Stimulated activated naive B cell treated with anti-CD40 and anti-IgM and Interleukin-4, amounts not matched to agents 10 μg/mL and 1 μg/mL and 100 μg/mL, for 72 hours (primary cell): ENCODE measurements at regions not wholly inside any gene's neighbourhood (a gene's known extent, or its start where the extent isn't known, plus 50 kb on each side); places are given as distances from the start of the nearest gene placed in this dataset.

Source experiments
- ATAC-seq, 2 donors: fragments of 150-1000 bp; cut with Tn5 transposase; replicated peaks; 2 replicates each; pipeline ENCODE4 v1.10.0; 2021; ENCODE audit warnings: moderate library complexity in 1 of 2
- DNase-seq: peaks from one replicate; pipeline ENCODE4 v3.0.0; 2021
- H3K27ac Mint-ChIP-seq: one replicate; pipeline ENCODE4 v1.8.0; 2022; ENCODE audit warnings: mild to moderate bottlenecking, mixed read lengths
- H3K27me3 Mint-ChIP-seq, 2 donors: one replicate each; pipeline ENCODE4 v1.8.0; 2022; ENCODE audit warnings: mixed read lengths in 2 of 2
- H3K36me3 Mint-ChIP-seq, 2 donors: one replicate each; pipeline ENCODE4 v1.8.0; 2022; ENCODE audit warnings: mixed read lengths in 2 of 2, mild to moderate bottlenecking in 1 of 2
- H3K4me1 Mint-ChIP-seq, 2 donors: one replicate each; pipeline ENCODE4 v1.8.0; 2022; ENCODE audit warnings: mixed read lengths in 2 of 2, mild to moderate bottlenecking in 1 of 2
- H3K4me3 Mint-ChIP-seq, 2 donors: one replicate each; pipeline ENCODE4 v1.8.0; 2022; ENCODE audit warnings: mild to moderate bottlenecking in 2 of 2, mixed read lengths in 2 of 2, moderate library complexity in 1 of 2
- H3K9me3 Mint-ChIP-seq, 2 donors: one replicate each; pipeline ENCODE4 v1.8.0; 2022; ENCODE audit warnings: mixed read lengths in 2 of 2, mild to moderate bottlenecking in 1 of 2

DNA sequence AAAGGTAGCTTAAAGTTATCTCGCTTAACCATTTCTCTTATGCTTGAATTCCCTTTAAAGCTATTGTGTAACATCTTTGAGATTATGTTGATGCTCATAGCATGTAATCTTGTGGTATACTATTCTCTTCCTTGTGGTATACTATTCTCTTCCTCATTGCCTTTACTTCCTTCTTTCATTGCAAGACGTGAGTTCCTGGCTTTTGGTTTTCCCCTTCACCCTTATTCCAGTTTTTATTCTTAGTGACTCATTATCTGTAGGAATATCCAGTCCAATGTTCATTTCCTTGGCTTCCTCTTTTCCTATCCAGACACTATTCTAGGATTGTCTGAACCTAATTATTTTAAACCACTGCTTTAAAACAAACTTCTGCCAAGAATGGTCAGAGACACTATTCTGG lies 564.0 kb downstream of the CCER1 start:
- Mint-ChIP-seq H3K4me3 (no peak overlapping the region), H3K9me3 (peaks cover 2 to 8% of the 10 kb centered on the region in 2 donors), H3K4me1 (no peaks in the 10 kb centered on the region), H3K36me3 (no peaks in the 10 kb centered on the region), H3K27me3 (no peaks in the 10 kb centered on the region), H3K27ac (no peak overlapping the region)
- DNase-seq (no peak), ATAC-seq (no peak)

DNA sequence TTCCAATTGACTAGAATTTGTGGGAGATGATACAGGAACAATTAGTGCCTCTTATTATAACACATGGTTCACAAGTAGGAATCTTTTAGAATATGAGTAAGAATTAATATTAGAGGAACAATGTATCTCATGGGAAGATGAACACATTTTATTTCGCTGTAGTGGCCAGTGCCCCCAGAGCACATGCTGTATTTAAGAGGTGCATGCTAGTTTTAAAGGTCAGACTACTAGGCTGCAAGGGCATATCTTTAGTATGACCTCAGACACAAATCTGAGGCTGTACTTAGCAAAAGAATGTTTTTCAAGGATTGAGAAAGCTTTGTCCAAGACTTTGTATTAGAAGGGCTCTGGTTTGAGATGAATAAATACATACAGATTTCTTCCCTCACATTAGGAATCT lies 586.9 kb downstream of the CCER1 start:
- ATAC-seq = no peak

DNA sequence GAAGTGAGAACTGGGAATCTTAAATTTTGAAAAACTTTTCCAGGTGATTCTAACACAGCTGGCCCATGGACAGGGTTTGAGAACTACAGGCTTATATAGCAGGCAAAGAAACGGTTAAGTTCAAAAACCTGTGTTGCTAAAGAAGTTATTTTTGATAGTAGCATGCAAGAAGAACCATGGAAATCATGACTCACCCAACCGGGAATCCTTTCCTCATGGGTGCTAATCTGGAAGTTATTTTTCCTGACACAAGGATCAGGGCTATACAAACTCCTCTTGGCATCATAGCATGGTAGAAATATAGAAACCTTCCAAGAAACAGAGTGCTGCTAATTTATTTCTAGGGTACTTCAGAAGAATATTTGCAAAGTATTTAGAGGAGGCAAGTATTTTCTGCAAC lies 588.7 kb downstream of the CCER1 start:
- no peak for ATAC-seq
- no peaks in the 10 kb centered on the region for H3K36me3 Mint-ChIP-seq
- no peak for DNase-seq
- no peaks in the 10 kb centered on the region for H3K4me1 Mint-ChIP-seq
- no peaks in the 10 kb centered on the region for H3K9me3 Mint-ChIP-seq
- no peaks in the 10 kb centered on the region for H3K27me3 Mint-ChIP-seq
- H3K27ac Mint-ChIP-seq = no peak overlapping the region
- H3K4me3 Mint-ChIP-seq = no peak overlapping the region

More for the DNA sequence above, 586.9 kb downstream of the CCER1 start:
- no peak overlapping the region for H3K4me3 Mint-ChIP-seq
- no peaks in the 10 kb centered on the region for H3K9me3 Mint-ChIP-seq
- H3K4me1 Mint-ChIP-seq = no peaks in the 10 kb centered on the region
- no peaks in the 10 kb centered on the region for H3K27me3 Mint-ChIP-seq
- H3K27ac Mint-ChIP-seq = no peak overlapping the region
- no peaks in the 10 kb centered on the region for H3K36me3 Mint-ChIP-seq
- no peak for DNase-seq

DNA sequence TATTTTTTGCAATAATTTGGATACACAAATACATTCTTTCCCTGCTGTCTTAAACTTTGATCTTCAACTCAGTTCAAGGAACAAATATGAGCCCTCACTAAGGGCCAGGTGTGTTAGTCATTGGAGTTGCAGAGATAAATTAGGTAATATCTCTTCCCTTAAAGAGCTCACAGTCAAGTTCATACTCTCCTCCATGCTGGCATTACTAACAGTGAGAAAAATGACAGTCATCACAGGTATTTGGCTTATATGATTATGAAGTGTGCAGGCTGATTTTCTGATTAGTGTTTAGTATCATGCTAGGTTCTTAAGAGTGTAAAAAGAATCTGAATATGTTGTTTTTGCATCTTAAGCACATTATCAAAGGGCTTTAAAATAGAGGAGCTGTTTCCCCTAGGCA lies 594.7 kb downstream of the CCER1 start:
- no peaks in the 10 kb centered on the region for H3K9me3 Mint-ChIP-seq
- H3K27ac Mint-ChIP-seq = no peak overlapping the region
- H3K4me3 Mint-ChIP-seq = no peak overlapping the region
- no peaks in the 10 kb centered on the region for H3K4me1 Mint-ChIP-seq
- no peak for ATAC-seq
- no peaks in the 10 kb centered on the region for H3K27me3 Mint-ChIP-seq
- H3K36me3 Mint-ChIP-seq = no peaks in the 10 kb centered on the region
- no peak for DNase-seq

DNA sequence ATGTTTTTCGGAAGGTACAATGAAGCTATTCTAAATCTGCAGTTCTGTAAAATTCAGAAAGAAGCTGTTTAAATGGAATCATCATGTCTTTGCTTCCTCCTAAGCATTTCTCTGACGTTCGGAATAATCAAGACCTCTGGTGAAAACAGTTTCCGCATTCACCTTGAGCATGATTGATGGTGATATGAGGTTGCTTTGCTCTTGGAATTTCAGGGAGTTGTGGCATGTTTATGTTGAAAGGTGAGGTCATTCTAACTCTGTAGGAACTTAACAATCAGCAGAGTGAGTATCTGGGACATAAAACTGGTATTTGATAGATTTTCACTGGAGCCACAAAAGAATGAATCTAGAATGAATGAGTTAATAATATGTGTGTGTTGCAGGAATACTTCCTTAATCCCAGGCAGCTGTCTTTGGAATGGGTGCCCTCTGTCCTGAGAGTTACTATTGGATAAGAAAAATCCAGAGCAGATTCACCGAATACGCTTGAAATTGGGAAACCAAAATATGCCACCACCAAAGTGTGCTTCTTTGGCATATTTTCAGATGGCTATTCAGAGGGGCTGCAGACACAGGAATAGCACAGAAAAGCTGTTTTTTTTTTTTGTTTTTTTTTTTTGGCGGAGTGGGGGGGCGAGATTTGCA lies 599.1 kb downstream of the CCER1 start:
- Mint-ChIP-seq H3K36me3 (no peaks in the 10 kb centered on the region), H3K9me3 (peaks cover 7 to 9% of the 10 kb centered on the region in 2 donors), H3K27ac (no peak overlapping the region), H3K4me3 (no peak overlapping the region), H3K27me3 (no peaks in the 10 kb centered on the region), H3K4me1 (no peaks in the 10 kb centered on the region)
- DNase-seq (no peak), ATAC-seq (no peak)

DNA sequence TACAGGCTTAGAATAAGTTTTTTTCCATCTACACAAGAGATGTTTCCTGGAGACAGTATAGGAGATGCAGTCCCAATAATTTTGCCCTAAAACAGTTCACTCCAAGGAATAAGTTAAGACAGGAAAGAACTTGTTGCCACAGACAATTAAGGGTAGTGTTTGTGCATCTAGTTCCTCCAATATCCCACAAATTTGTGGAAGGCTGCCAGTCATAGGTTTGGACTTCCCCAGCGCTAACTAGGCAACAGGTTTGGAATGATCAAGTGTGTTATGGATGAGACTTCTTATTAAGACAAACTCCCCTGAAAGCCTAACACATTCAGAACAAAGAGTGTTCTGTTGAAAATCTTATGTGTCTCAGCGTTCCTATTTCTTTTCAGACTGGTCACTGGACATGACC lies 611.0 kb downstream of the CCER1 start:
- DNase-seq (no peak), ATAC-seq (no peak)
- Mint-ChIP-seq H3K27ac (no peak overlapping the region), H3K9me3 (no peaks in the 10 kb centered on the region), H3K4me3 (no peak overlapping the region), H3K27me3 (peaks cover 9 to 22% of the 10 kb centered on the region in 2 donors), H3K36me3 (no peaks in the 10 kb centered on the region), H3K4me1 (no peaks in the 10 kb centered on the region)

DNA sequence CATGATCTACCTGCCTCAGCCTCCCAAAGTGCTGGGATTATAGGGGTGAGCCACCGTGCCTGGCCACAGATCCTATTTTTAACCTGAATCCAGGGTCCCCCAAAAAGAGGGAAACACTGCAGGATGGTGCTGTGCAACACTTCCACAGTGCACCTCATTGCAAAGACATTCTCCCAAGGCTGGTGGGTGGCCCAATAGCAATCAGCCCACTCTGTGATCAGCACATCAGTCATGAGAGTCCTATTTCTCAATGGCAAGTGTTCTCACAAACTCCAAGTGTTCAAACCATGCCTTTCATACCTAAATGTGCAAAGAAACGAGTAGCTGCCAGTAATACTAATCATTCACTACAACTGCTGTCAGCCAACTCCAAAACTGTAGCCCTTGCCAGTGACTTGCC lies 612.9 kb downstream of the CCER1 start:
- Mint-ChIP-seq H3K4me1 (no peaks in the 10 kb centered on the region), H3K27ac (no peak overlapping the region), H3K4me3 (no peak overlapping the region), H3K27me3 (peaks cover 9 to 22% of the 10 kb centered on the region in 2 donors), H3K36me3 (no peaks in the 10 kb centered on the region), H3K9me3 (no peaks in the 10 kb centered on the region)
- ATAC-seq (no peak), DNase-seq (no peak)

DNA sequence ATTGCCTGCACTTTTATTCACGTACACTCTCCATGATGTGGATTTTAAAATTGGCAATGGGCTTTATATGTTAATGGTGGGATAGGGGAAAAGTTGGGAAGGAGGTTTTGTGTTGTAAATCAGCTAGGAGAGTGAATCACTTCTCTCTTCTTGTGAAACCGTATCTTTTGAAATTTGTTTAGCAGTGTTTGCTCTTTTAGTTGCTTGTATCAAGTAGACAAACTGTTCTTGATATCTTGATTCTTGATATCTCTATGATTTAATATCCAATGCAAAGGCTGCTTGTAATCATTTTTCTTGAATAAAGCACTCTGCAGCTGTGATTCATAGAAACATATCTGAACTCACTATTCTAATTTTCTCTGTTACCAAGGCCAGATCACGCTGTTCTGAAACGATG lies 615.1 kb downstream of the CCER1 start:
- DNase-seq (no peak), ATAC-seq (no peak)
- Mint-ChIP-seq H3K27me3 (peaks cover 9 to 18% of the 10 kb centered on the region in 2 donors), H3K27ac (no peak overlapping the region), H3K9me3 (no peaks in the 10 kb centered on the region), H3K4me3 (no peak overlapping the region), H3K4me1 (no peaks in the 10 kb centered on the region), H3K36me3 (no peaks in the 10 kb centered on the region)

DNA sequence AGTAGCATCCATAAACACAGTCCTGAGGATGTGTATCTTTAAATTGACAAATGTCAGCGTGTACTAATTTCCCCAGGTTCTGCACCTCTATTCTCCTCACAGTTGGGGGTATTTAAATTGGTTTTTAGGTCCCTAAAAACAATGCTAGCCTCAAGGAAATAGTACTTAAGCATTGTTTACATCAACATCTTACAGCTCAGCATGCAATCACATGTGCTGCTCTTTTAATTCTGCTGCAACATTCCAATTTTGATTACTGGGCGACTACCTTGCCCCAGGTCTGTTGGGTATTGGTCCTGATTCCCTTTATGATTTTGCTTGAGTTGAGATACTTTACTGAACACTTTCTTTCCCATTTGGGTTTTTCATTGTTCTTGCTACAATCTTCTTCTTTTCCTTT lies 616.6 kb downstream of the CCER1 start:
- no peak overlapping the region for H3K27ac Mint-ChIP-seq
- H3K9me3 Mint-ChIP-seq = no peaks in the 10 kb centered on the region
- peaks cover 9 to 14% of the 10 kb centered on the region in 2 donors for H3K27me3 Mint-ChIP-seq
- no peaks in the 10 kb centered on the region for H3K4me1 Mint-ChIP-seq
- DNase-seq (no peak), ATAC-seq (no peak)
- no peak overlapping the region for H3K4me3 Mint-ChIP-seq
- no peaks in the 10 kb centered on the region for H3K36me3 Mint-ChIP-seq

DNA sequence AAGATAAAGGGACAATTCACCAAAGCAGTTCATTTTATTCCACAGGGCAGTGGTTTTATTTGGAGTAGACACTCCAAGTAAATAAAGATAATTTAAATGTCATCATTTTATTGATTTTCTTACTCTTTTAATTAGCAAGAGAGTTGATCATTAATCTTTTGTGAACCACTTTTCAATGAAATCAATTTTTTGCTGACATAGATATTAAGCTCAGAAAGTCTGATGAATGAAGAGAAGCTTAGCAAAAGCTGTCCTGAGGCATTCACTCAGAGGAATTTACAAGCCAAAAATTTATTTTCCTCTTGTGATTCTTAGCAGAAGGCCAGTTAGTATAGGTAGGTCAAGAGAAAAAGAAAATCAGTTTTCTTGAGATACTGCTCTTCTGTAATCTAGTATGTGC lies 618.0 kb downstream of the CCER1 start:
- DNase-seq (no peak), ATAC-seq (no peak)
- Mint-ChIP-seq H3K27ac (no peak overlapping the region), H3K9me3 (no peaks in the 10 kb centered on the region), H3K4me1 (no peaks in the 10 kb centered on the region), H3K36me3 (no peaks in the 10 kb centered on the region), H3K27me3 (peaks cover 0 to 3% of the 10 kb centered on the region in 2 donors), H3K4me3 (no peak overlapping the region)

DNA sequence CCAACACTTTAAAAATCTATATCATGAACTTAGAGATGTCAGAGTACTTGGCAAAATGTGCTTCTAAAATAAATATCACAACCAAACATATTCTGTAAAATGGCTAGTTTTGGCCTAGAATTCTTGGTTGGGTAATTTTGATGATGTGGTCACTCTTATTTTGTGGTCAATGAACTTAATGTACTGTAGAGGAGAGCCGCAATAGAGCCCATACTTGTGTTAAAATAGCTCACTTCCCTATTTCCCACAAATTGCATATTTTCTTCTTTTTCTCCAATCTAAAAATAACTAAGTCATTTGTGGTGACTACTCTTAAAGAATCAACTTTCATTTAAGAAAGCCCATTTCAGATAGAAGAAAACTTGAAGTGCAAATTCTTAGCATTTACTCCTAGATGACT lies 619.4 kb downstream of the CCER1 start:
- Mint-ChIP-seq H3K36me3 (no peaks in the 10 kb centered on the region), H3K4me3 (no peak overlapping the region), H3K27me3 (peaks cover 0 to 2% of the 10 kb centered on the region in 2 donors), H3K4me1 (no peaks in the 10 kb centered on the region), H3K9me3 (no peaks in the 10 kb centered on the region), H3K27ac (no peak overlapping the region)
- ATAC-seq = peak in 1 of 2 donors; percentile 27
- DNase-seq = no peak

DNA sequence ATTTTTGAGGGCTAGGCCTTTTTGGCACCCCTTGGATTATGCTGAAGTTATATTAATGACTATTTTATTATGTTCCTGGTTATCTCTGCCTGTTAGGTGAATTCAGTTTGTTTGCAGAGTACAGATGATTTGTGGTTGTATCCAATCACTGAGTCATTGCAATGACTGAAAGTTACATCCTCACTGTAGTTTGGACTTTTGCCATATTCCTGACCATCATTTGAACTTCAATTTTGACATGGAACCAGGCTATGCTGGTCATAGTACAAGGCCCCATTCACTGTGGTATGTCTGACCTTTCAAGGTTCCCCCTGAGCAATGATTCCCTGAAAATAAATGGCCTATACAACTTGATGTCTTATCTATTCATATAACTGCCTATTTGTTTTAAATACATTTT lies 621.0 kb downstream of the CCER1 start:
- H3K4me3 Mint-ChIP-seq = no peak overlapping the region
- no peaks in the 10 kb centered on the region for H3K4me1 Mint-ChIP-seq
- no peaks in the 10 kb centered on the region for H3K9me3 Mint-ChIP-seq
- H3K36me3 Mint-ChIP-seq = no peaks in the 10 kb centered on the region
- ATAC-seq = no peak
- H3K27ac Mint-ChIP-seq = no peak overlapping the region
- no peak for DNase-seq
- no peaks in the 10 kb centered on the region for H3K27me3 Mint-ChIP-seq

DNA sequence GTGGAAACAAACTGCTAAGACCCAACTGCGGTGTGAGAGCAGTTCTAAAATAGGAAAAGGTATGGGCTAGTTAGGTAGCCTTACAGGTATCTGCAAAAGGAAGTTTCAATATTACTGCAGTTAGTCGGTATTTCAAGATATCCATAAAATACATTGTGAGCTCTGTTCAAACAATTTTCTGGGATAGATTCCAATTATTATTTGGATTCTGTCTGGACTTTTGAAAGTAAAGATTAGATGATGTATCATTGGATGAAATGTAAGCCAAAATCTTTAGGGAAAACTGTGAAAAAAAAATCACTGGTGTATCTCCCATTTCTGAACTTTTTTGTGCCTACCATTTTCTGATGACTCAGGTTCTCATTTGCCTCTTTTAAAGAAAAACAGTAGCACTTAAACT lies 621.6 kb downstream of the CCER1 start:
- no peak overlapping the region for H3K27ac Mint-ChIP-seq
- no peaks in the 10 kb centered on the region for H3K36me3 Mint-ChIP-seq
- no peak overlapping the region for H3K4me3 Mint-ChIP-seq
- H3K27me3 Mint-ChIP-seq = no peaks in the 10 kb centered on the region
- no peak for ATAC-seq
- no peak for DNase-seq
- H3K4me1 Mint-ChIP-seq = no peaks in the 10 kb centered on the region
- H3K9me3 Mint-ChIP-seq = no peaks in the 10 kb centered on the region

DNA sequence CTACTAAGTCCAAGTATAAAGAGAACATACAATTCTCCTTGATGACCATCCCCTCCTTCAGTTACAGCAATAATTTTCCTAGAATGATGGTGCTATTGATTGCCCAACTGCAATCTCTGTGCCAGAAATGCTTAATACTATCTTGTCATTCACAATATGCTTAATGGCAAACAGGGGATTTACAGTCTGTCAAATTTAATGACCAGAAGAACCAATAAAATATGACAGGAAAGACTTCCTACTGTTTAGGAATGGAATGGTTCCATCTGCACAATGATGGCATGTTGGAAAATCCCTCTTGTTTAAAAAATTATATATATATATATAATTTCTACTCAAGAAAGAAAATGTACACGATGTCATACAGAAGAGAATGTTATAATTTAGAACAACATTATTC lies 623.2 kb downstream of the CCER1 start:
- no peaks in the 10 kb centered on the region for H3K4me1 Mint-ChIP-seq
- DNase-seq (no peak), ATAC-seq (no peak)
- no peak overlapping the region for H3K27ac Mint-ChIP-seq
- H3K36me3 Mint-ChIP-seq = no peaks in the 10 kb centered on the region
- H3K4me3 Mint-ChIP-seq = no peak overlapping the region
- no peaks in the 10 kb centered on the region for H3K27me3 Mint-ChIP-seq
- H3K9me3 Mint-ChIP-seq = no peaks in the 10 kb centered on the region

DNA sequence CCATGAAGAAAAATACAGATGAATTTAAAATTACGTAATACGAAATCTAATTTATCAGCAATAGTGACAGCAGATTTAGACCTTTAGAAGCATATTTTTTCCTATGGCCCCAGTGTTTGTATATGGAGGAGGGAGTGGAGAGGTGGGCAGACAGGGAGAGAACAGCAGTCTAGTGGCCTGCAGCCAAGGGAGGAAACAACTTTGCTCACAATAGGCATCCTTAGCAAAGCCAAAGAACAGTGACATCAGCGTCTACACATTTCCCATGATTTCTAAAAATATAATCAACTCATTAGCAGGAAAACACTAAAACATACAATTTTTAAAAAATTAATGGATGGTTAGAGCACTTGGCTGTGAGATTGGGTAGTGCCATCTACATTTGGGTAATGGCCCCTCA lies 622.6 kb upstream of the ATP2B1 start:
- Mint-ChIP-seq H3K27me3 (no peaks in the 10 kb centered on the region), H3K4me3 (no peak overlapping the region), H3K27ac (no peak overlapping the region), H3K9me3 (no peaks in the 10 kb centered on the region), H3K4me1 (no peaks in the 10 kb centered on the region), H3K36me3 (no peaks in the 10 kb centered on the region)
- DNase-seq (no peak), ATAC-seq (no peak)
